ENCODE measurements at regions not wholly inside any gene's neighbourhood (a gene's known extent, or its start where the extent isn't known, plus 50 kb on each side); places are given as distances from the start of the nearest gene placed in this dataset.
A peak's percentile ranks its signal among the peaks of the same experiment; 100 is the strongest.

- Mint-ChIP-seq H3K4me1 (peaks cover 18% of the 10 kb centered on the region), H3K27ac (ENCODE audit: unreplicated experiment) (peak overlapping the region; percentile 19), H3K4me3 (no peak overlapping the region), H3K9me3 (peaks cover 5% of the 10 kb centered on the region), H3K27me3 (ENCODE audit: low read depth) (peaks cover under 1% of the 10 kb centered on the region), H3K36me3 (ENCODE audit: low read depth) (no peaks in the 10 kb centered on the region)
- TF ChIP-seq CTCF (conservative IDR thresholded peaks at IDR 0.05), result no peak
- no peak for DNase-seq (ENCODE audit: low read depth, low spot score)
These were observed 51.3 kb upstream of the PPP2R5C start for GRCh38 chr14:101709962-101710931.

- TF ChIP-seq CTCF (conservative IDR thresholded peaks at IDR 0.05), result no peak
- DNase-seq (ENCODE audit: low read depth, low spot score), result no peak
- no peaks in the 10 kb centered on the region for H3K36me3 Mint-ChIP-seq (ENCODE audit: low read depth)
These were observed 50.3 kb upstream of the PPP2R5C start for GRCh38 chr14:101711041-101711856.

More at GRCh38 chr14:101711041-101711856, 50.3 kb upstream of the PPP2R5C start:
- no peak overlapping the region for H3K4me3 Mint-ChIP-seq
- peaks cover 15% of the 10 kb centered on the region for H3K4me1 Mint-ChIP-seq
- no peak overlapping the region for H3K27ac Mint-ChIP-seq (ENCODE audit: unreplicated experiment)
- no peaks in the 10 kb centered on the region for H3K27me3 Mint-ChIP-seq (ENCODE audit: low read depth)
- H3K9me3 Mint-ChIP-seq, result peaks cover 5% of the 10 kb centered on the region

Data from neural crest cell (in vitro differentiated cells).